HL-60 (cell line): ENCODE measurements at regions not wholly inside any gene's neighbourhood (a gene's known extent, or its start where the extent isn't known, plus 50 kb on each side); places are given as distances from the start of the nearest gene placed in this dataset.
"Not testable (repeated sequence)": the region's sequence is repeated elsewhere in the genome, so short reads cannot be mapped to it uniquely, and the experiment has no call there.

Experiments used
- POLR2AphosphoS5 ChIP-seq: IDR thresholded peaks from 2 replicates; pipeline ENCODE4 v1.6.1; 2012; ENCODE audit warnings: low read depth
- SPI1 ChIP-seq: IDR thresholded peaks from 2 replicates; pipeline ENCODE4 v1.6.1; 2012; ENCODE audit warnings: low read depth, mild to moderate bottlenecking, borderline replicate concordance
- TF ChIP-seq, protein P1 (sequence below): IDR thresholded peaks from one replicate; pipeline ENCODE4 v1.5.1; 2011; ENCODE audit warnings: low read length, control low read depth, inconsistent platforms; ENCODE audit not compliant: insufficient read depth
- TF ChIP-seq, protein P2 (sequence below): IDR thresholded peaks from 2 replicates; pipeline ENCODE4 v1.6.1; 2012; ENCODE audit warnings: low read depth; ENCODE audit not compliant: insufficient replicate concordance

DNA sequence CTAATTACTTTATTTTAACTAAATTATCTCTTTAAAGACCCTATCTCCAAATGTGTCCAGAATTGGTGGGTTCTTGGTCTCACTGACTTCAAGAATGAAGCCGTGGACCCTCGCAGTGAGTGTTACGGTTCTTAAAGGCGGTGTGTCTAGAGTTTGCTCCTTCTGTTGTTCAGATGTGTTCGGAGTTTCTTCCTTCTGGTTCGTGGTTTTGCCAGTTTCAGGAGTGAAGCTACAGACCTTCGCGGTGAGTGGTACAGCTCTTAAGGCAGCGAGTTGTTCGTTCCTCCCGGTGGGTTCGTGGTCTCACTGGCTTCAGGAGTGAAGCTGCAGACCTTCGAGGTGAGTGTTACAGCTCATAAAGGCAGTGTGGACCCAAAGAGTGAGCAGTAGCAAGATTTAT, 77.5 kb upstream of the RGS1 start:
- TF ChIP-seq, protein P1, sequence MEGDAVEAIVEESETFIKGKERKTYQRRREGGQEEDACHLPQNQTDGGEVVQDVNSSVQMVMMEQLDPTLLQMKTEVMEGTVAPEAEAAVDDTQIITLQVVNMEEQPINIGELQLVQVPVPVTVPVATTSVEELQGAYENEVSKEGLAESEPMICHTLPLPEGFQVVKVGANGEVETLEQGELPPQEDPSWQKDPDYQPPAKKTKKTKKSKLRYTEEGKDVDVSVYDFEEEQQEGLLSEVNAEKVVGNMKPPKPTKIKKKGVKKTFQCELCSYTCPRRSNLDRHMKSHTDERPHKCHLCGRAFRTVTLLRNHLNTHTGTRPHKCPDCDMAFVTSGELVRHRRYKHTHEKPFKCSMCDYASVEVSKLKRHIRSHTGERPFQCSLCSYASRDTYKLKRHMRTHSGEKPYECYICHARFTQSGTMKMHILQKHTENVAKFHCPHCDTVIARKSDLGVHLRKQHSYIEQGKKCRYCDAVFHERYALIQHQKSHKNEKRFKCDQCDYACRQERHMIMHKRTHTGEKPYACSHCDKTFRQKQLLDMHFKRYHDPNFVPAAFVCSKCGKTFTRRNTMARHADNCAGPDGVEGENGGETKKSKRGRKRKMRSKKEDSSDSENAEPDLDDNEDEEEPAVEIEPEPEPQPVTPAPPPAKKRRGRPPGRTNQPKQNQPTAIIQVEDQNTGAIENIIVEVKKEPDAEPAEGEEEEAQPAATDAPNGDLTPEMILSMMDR = not testable (repeated sequence)
- TF ChIP-seq POLR2AphosphoS5, SPI1: not testable (repeated sequence)
- TF ChIP-seq, protein P2, sequence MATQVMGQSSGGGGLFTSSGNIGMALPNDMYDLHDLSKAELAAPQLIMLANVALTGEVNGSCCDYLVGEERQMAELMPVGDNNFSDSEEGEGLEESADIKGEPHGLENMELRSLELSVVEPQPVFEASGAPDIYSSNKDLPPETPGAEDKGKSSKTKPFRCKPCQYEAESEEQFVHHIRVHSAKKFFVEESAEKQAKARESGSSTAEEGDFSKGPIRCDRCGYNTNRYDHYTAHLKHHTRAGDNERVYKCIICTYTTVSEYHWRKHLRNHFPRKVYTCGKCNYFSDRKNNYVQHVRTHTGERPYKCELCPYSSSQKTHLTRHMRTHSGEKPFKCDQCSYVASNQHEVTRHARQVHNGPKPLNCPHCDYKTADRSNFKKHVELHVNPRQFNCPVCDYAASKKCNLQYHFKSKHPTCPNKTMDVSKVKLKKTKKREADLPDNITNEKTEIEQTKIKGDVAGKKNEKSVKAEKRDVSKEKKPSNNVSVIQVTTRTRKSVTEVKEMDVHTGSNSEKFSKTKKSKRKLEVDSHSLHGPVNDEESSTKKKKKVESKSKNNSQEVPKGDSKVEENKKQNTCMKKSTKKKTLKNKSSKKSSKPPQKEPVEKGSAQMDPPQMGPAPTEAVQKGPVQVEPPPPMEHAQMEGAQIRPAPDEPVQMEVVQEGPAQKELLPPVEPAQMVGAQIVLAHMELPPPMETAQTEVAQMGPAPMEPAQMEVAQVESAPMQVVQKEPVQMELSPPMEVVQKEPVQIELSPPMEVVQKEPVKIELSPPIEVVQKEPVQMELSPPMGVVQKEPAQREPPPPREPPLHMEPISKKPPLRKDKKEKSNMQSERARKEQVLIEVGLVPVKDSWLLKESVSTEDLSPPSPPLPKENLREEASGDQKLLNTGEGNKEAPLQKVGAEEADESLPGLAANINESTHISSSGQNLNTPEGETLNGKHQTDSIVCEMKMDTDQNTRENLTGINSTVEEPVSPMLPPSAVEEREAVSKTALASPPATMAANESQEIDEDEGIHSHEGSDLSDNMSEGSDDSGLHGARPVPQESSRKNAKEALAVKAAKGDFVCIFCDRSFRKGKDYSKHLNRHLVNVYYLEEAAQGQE = not testable (repeated sequence)
